Loucy (cell line): ENCODE measurements at regions not wholly inside any gene's neighbourhood (a gene's known extent, or its start where the extent isn't known, plus 50 kb on each side); places are given as distances from the start of the nearest gene placed in this dataset.
"Not testable (repeated sequence)": the region's sequence is repeated elsewhere in the genome, so short reads cannot be mapped to it uniquely, and the experiment has no call there.

Experiments used
- CTCF ChIP-seq: fragments of 200-600 bp; sonication (generic); conservative IDR thresholded peaks from 2 replicates; pipeline ENCODE4 v1.5.1; 2014; ENCODE audit warnings: mild to moderate bottlenecking, antibody characterized with exemption, low read length
- EZH2phosphoT487 ChIP-seq: fragments of 200-600 bp; IDR thresholded peaks from 2 replicates; pipeline ENCODE4 v1.6.1; 2018; ENCODE audit warnings: antibody characterized with exemption, mild to moderate bottlenecking, moderate library complexity, borderline replicate concordance

GRCh38 chr16:58790816-58791557 is 56.9 kb upstream of the GOT2 start:
- TF ChIP-seq CTCF, EZH2phosphoT487: not testable (repeated sequence)
